OCI-LY3 (cell line): ENCODE measurements at regions not wholly inside any gene's neighbourhood (a gene's known extent, or its start where the extent isn't known, plus 50 kb on each side); places are given as distances from the start of the nearest gene placed in this dataset.

Experiments
- H2AFZ ChIP-seq: fragments of 200-600, 300-600 bp; shearing (Covaris generic); 2 replicates; pipeline ENCODE4 v1.6.0; 2014; ENCODE audit warnings: antibody characterized with exemption, low read depth, low read length
- H3K27ac ChIP-seq: fragments of 200-600, 300-600 bp; sonication (generic); 2 replicates; pipeline ENCODE4 v1.5.1; 2014; ENCODE audit warnings: mild to moderate bottlenecking, low read length, moderate library complexity, mixed read lengths
- H3K27me3 ChIP-seq: fragments of 200-600, 300-600 bp; sonication (generic); 2 replicates; pipeline ENCODE4 v1.6.1; 2014; ENCODE audit warnings: low read depth, low read length, mixed read lengths
- H3K36me3 ChIP-seq: fragments of 200-600, 300-600 bp; sonication (generic); replicated peaks from 2 replicates; pipeline ENCODE3; 2014; ENCODE audit warnings: low read depth, low read length, mixed read lengths
- H3K4me1 ChIP-seq: fragments of 300-600, 200-600 bp; sonication (generic); 2 replicates; pipeline ENCODE4 v1.6.1; 2014; ENCODE audit warnings: low read length, mixed read lengths
- H3K4me2 ChIP-seq: fragments of 200-600, 300-600 bp; sonication (generic); 2 replicates; pipeline ENCODE4 v1.6.1; 2014; ENCODE audit warnings: low read length, mixed read lengths
- H3K4me3 ChIP-seq: fragments of 300-600, 200-600 bp; sonication (generic); 2 replicates; pipeline ENCODE4 v1.5.1; 2014; ENCODE audit warnings: antibody characterized with exemption, mild to moderate bottlenecking, low read length, moderate library complexity
- H3K79me2 ChIP-seq: fragments of 300-600, 200-600 bp; shearing (Covaris generic); 2 replicates; pipeline ENCODE4 v1.6.1; 2014; ENCODE audit warnings: mild to moderate bottlenecking, low read length, mixed read lengths
- H3K9ac ChIP-seq: fragments of 300-600, 200-600 bp; shearing (Covaris generic); 2 replicates; pipeline ENCODE4 v1.6.0; 2014; ENCODE audit warnings: mild to moderate bottlenecking, low read length, moderate library complexity
- H3K9me3 ChIP-seq: fragments of 200-600, 300-600 bp; shearing (Covaris generic); 2 replicates; pipeline ENCODE4 v1.6.1; 2014; ENCODE audit warnings: low read length, mixed read lengths; ENCODE audit not compliant: insufficient read depth
- H4K20me1 ChIP-seq: fragments of 200-600, 300-600 bp; sonication (generic); 2 replicates; pipeline ENCODE4 v1.6.1; 2016; ENCODE audit warnings: low read length, mixed read lengths; ENCODE audit not compliant: insufficient read depth
- CTCF ChIP-seq: fragments of 200-600, 300-600 bp; sonication (generic); IDR thresholded peaks from 2 replicates; pipeline ENCODE4 v1.5.1; 2014; ENCODE audit warnings: antibody characterized with exemption, low read length, low read depth
- EZH2phosphoT487 ChIP-seq: fragments of 200-600 bp; shearing (Covaris generic); IDR thresholded peaks from 2 replicates; pipeline ENCODE4 v1.6.1; 2018; ENCODE audit warnings: antibody characterized with exemption, mixed run types, low read depth

GRCh38 chr4:67082746-67083145 is 462.6 kb downstream of the CENPC start:
- no peak overlapping the region for H3K9ac ChIP-seq
- H2AFZ ChIP-seq: no peak overlapping the region
- H3K27me3 ChIP-seq: no peaks in the 10 kb centered on the region
- H3K4me1 ChIP-seq: peaks cover 7% of the 10 kb centered on the region
- H3K79me2 ChIP-seq: no peaks in the 10 kb centered on the region
- TF ChIP-seq CTCF (no peak), EZH2phosphoT487 (no peak)
- no peak overlapping the region for H3K27ac ChIP-seq
- H3K4me2 ChIP-seq: no peak overlapping the region
- no peaks in the 10 kb centered on the region for H3K9me3 ChIP-seq
- no peaks in the 10 kb centered on the region for H3K36me3 ChIP-seq
- no peaks in the 10 kb centered on the region for H4K20me1 ChIP-seq
- H3K4me3 ChIP-seq: no peak overlapping the region

GRCh38 chr4:67080046-67080557 is 465.2 kb downstream of the CENPC start:
- no peak overlapping the region for H3K27ac ChIP-seq
- H3K4me2 ChIP-seq: no peak overlapping the region
- no peak overlapping the region for H3K4me3 ChIP-seq
- no peaks in the 10 kb centered on the region for H4K20me1 ChIP-seq
- no peaks in the 10 kb centered on the region for H3K36me3 ChIP-seq
- TF ChIP-seq EZH2phosphoT487 (no peak), CTCF (no peak)
- no peak overlapping the region for H2AFZ ChIP-seq
- no peaks in the 10 kb centered on the region for H3K79me2 ChIP-seq
- H3K9me3 ChIP-seq: no peaks in the 10 kb centered on the region
- no peaks in the 10 kb centered on the region for H3K4me1 ChIP-seq
- H3K9ac ChIP-seq: no peak overlapping the region
- no peaks in the 10 kb centered on the region for H3K27me3 ChIP-seq

- H2AFZ ChIP-seq: no peak overlapping the region
- no peaks in the 10 kb centered on the region for H3K27me3 ChIP-seq
- H3K27ac ChIP-seq: no peak overlapping the region
- H3K9ac ChIP-seq: no peak overlapping the region
- H3K79me2 ChIP-seq: no peaks in the 10 kb centered on the region
- H3K4me2 ChIP-seq: no peak overlapping the region
- H3K4me1 ChIP-seq: no peaks in the 10 kb centered on the region
- no peaks in the 10 kb centered on the region for H3K36me3 ChIP-seq
- TF ChIP-seq EZH2phosphoT487: no peak
- no peak for TF ChIP-seq CTCF
- H3K9me3 ChIP-seq: no peaks in the 10 kb centered on the region
- no peaks in the 10 kb centered on the region for H4K20me1 ChIP-seq
- no peak overlapping the region for H3K4me3 ChIP-seq
Observed at GRCh38 chr4:67071641-67072040, 473.7 kb downstream of the CENPC start.

- TF ChIP-seq CTCF (no peak), EZH2phosphoT487 (no peak)
- Histone ChIP-seq H3K9me3 (no peaks in the 10 kb centered on the region), H3K4me2 (no peak overlapping the region), H2AFZ (no peak overlapping the region), H3K4me3 (no peak overlapping the region), H3K4me1 (no peaks in the 10 kb centered on the region), H3K79me2 (no peaks in the 10 kb centered on the region), H3K9ac (no peak overlapping the region), H3K27ac (no peak overlapping the region), H3K27me3 (no peaks in the 10 kb centered on the region), H4K20me1 (no peaks in the 10 kb centered on the region), H3K36me3 (no peaks in the 10 kb centered on the region)
Observed at GRCh38 chr4:67055319-67055718, 490.0 kb downstream of the CENPC start.
